Stimulated activated CD8-positive, alpha-beta memory T cell treated with anti-CD3 and anti-CD28 coated beads, Interleukin-2, amount 100 ng/mL, for 48 hours (primary cell): ENCODE measurements at regions not wholly inside any gene's neighbourhood (a gene's known extent, or its start where the extent isn't known, plus 50 kb on each side); places are given as distances from the start of the nearest gene placed in this dataset.
"Not testable (repeated sequence)": the region's sequence is repeated elsewhere in the genome, so short reads cannot be mapped to it uniquely, and the experiment has no call there.

Source experiments
- DNase-seq, 2 donors: peaks; one replicate each; pipeline ENCODE4 v3.0.0-alpha.2; 2020; ENCODE audit warnings: low read depth in 2 of 2

DNA sequence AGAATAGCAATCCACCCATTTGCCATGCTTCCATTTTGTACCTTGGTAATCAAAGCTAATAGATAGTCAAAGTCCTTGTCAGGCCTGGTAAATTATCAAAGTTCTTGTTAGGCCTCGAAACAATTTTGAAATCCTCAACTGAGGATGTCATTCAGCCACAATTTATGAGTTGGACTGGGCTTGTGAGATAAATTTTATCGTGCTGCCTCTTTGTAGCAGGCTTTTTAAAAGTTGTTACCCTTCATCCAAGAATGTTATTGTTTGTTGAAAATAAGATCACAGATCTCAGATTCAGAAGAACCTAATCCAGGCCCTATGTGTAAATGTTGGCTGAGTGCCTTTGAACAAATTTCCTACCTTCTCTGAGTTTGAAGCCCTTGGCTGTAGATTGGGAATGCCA, 143.3 kb upstream of the PROK2 start:
- no peak for DNase-seq

DNA sequence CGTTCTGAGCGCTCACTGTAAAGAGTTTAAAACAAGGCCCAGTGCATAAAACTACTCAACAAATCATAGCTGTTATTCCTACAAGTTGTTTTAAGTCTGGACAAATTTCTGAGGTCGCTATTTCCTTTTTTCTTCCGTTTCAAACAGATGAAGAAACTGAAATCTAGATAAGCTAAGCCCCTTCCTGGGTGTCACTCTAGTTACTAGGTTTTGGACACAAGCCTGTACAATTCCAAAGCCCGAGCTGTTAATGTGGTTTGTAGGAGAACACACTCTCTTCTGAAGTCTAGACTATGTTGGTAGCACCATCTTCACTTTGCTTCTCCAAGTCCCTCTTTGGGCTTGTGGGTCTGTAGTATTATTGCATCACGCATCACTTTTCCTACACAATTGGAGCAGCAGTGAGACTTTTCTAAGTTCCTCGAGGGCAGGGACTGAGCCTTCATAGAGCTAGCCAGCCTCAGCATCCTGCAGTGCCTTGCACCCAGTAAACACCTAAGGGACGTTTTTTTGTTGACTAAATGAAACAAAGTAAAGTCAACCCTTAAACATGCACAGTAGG, 142.6 kb upstream of the PROK2 start:
- no peak for DNase-seq

DNA sequence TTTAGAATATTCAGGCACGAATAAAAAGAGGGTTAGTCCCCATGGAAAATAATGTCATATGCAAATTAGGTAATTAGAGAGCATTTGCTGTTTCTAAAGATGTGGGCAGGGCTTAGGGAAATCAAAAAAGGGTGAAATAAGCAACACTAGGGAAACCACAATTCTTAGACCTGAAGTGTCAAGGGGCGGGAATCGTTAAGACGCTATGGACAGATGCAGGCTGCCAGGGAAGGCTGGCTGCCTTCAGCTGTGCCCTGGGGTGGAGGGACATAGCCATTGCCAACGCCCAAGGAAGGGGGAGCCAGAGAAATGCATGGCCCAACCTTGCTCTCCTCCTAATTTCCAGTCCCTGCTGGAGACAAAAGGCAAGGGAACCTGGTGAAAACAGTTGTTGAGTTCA, 141.7 kb upstream of the PROK2 start:
- DNase-seq = no peak

DNA sequence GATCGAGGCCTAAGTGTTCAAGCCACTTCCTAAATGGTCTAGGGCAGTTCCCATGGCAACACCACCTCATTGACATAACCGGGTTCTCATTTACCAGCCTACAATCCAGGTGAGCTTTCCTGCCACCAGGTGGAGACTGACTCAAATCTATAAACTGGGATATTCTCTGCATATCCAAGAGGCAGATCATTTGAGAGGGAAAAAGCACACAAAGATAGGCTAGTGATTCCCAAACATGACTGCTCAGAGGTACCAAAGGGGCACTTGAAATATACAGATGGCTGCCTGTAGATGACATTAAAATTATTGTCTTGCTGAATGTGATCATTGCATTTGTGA, 141.3 kb upstream of the PROK2 start:
- DNase-seq = no peak

DNA sequence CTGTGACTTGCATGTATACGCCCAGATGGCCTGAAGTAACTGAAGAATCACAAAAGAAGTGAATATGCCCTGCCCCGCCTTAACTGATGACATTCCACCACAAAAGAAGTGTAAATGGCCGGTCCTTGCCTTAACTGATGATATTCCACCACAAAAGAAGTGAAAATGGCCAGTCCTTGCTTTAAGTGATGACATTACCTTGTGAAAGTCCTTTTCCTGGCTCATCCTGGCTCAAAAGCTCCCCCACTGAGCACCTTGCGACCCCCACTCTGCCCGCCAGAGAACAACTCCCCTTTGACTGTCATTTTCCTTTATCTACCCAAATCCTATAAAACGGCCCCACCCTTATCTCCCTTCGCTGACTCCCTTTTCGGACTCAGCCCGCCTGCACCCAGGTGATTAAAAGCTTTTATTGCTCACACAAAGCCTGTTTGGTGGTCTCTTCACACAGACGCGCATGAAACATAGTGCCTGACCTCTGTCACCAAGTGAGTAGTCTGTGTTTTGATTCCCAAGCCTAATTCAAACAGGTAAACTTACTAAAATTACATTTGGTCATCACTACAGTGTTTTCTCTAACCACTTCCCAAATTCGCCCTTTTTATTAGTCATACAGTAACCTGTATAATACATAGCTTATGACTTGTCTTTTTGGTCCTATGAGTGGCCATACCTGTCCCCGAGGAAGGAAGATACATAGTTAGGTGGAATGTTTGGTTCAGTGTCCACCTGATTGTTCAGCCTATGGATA, 140.7 kb upstream of the PROK2 start:
- not testable (repeated sequence) for DNase-seq

DNA sequence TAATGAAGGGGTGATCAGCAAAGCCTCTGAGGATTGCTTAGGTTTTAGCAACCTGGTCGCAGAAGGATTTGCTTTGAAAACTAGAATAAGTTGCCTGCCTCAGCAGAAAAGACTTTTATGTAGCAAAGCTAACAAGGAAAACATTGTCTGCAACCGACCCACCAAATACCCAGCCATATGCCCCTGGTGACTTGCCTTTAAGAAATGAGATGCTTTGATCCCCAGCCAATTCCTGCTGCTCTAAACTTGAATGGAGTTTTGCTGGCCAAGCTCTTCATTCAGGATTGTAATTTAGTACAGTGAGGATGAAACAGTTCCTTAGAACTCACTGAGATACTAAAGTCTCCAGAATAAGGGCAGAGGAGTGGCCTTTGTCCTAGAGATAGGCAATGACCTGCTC, 139.8 kb upstream of the PROK2 start:
- DNase-seq = no peak

DNA sequence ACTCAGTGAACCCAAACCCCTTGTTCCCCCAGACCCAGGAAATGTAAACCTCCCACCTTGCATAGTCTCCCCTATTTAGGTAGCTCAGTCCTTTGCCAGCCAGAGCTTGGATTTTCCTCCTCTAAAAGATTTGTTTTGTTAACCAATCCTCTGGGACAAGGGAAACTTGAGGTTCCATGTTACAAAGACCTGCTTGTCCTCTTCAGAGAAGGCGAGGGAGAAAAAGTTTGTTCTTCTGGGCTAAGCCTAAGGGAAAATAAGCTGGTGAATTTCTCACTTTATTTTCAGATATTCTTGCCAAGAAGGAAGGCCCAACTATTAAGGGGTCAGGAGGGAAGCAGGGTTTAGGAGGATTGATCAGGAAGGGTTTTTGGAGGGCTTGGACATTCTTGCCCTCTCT, 136.1 kb upstream of the PROK2 start:
- DNase-seq = no peak

DNA sequence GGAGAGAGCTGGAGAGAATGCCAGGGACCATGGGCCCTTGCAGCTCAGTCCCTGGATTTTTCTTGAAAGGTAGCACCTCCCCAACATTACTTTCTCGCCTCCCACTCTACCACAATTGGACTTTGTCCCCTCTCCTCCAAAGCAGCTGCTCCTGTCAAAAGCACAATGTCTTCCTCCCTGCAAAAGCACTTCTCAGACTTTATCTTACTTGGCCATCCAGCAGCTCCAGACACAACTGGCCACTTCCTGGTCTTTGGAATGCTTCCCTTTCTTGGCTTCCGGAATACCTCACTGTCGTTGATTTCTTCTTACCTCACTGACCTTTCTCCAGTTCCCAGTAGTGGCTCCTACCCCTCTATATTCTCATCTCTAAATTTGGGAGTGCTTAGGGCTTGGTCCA, 134.6 kb upstream of the PROK2 start:
- no peak for DNase-seq

DNA sequence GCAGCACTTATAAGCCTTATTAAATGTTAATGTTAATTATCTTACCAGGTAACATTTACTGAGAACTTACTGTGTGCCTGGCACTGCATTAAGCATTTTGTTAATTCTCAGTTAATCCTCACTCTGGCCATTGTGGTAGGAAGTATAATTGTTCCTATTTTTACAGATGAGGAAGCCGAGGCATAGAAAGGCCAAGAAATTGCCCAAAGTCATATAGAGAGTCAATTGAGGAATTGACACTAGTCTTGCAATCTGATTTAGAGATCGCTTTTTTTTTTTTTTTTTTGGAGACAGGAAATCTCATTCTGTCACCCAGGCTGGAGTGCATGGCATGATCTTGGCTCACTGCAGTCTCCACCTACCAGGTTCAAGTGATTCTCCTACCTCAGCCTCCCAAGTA, 132.6 kb upstream of the PROK2 start:
- DNase-seq = no peak

DNA sequence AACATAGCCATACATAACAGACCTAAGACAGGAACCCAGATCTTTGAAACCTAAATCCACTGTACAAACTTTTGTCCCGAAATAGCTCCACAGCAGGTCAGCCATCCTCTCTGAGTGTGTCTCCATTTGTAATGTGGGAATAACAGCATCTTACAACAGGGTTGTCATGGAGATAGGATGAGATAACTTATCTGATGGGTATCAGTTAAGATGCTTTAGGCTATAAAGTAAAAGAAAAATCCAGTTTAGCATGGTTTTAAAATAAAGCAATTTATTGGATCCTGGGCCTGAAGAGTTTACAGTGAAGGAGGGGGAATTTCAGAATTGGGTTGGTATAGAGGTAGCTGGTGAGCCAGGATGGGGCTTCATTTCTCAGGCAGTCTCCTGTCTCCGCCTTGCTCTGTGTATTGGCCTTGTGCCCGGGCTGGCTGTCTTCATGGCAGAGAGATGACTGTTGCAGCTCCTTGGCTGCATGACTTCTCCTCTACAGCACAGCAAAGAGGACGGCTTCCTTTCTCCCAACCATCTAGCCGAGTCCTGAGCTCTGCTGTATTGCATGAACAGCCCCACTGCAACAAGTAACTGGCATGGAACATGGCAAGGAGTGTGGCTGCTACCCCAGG, 131.9 kb upstream of the PROK2 start:
- DNase-seq = no peak

DNA sequence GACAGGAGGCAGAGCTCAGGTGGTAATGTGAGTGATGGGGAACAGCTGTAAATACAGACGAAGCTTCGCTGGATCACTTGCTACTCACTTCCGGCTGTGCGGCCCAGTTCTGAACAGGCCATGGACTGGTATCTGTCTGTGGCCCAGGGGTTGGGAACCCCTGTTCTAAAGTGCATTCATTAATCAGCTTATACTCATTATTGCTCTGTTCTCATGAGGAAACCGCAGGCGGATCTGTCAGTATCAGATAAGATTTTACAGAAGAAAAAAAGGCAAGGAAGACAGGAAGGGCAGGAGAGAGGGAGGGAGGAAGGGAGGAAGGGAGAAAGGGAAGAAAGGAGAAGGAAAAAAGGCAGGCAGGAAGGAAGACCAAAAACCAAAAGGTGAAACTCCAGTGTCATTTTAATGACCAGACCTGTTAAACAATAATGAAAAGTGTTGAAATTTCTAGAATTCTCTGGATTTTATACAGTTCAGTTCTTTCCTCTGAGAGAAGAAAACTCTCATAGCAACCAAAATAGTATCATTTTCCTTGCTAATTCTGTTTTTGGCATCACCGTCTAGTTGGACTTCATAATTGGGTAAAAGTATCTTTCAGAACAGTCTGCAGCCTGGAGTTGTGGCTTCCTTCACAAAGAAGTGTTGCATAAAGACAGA, 128.0 kb upstream of the PROK2 start:
- no peak for DNase-seq

DNA sequence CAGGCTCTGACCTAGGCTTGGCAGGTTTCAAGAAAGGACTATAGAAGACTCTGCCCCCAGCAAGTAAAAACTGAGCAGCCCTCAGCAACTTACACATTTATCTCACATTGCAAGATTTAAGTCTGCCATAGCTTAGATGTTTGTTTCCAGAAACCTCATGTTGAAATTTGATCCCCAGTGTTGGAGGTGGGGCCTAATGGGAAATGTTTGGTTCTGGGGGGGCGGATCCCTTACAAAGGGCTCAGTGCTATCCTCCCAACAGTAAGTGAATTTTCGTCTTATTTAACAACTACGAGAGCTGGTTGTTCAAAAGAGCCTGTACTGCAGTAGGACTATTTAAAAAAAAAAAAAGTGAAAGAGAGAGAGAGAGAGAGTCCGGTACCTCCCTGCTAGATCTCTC, 125.2 kb upstream of the PROK2 start:
- no peak for DNase-seq

DNA sequence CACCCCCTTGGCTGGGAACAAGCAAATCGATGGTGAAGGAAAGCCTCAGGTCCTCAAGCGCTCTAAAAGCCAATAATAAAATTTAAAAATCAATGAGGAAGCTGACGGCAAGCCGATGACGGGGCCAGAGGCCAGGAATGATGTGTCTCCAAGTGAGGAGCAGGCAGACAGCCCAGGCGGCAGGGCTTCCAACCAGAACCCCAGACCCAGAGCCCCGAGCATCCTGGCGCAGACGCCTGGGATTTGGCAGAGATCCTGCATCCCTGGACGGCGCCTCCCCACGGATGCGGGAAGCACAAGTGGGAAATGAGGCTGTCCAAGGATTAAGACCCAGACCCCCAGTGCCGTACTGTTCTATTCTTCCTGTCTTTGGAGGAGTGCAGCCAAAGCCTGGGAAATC, 123.0 kb upstream of the PROK2 start:
- no peak for DNase-seq

DNA sequence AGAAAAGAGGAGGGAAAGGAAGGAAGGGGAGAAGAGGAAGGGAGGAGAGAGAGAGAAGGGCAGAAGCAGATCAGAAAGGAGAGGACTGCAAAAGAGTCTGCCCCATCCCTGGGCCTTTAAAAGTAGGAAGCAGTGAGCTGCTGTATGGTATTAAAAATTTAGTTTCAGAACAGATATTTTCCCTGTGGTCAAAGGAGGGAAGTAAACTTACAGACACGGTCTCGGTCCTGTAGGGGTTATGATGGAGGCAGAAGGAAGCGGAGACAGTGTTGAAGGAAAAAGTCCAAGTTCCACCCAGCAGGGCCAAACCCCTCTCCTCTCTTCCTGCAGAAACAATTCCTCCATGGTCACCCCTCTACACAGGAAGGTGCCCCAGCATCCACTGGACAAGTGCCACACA, 122.0 kb upstream of the PROK2 start:
- no peak for DNase-seq

DNA sequence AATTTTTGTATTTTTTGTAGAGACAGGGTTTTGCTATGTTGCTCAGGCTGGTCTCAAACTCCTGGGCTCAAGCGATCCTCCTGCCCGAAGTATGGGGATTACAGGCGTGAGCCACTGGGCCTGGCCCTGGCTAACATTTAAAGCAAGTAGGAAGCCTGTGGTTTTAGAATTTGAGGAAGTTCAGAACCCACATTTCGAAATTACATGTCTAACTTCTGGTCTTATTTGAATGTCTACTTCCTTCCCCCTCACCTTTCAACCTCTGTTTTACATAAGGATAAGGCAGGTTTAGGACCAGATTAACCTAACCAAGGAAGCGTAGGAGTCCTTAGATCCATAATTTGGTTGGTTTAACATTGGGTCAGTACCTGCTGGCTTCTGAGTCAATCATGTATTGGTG, 120.5 kb upstream of the PROK2 start:
- DNase-seq = no peak

DNA sequence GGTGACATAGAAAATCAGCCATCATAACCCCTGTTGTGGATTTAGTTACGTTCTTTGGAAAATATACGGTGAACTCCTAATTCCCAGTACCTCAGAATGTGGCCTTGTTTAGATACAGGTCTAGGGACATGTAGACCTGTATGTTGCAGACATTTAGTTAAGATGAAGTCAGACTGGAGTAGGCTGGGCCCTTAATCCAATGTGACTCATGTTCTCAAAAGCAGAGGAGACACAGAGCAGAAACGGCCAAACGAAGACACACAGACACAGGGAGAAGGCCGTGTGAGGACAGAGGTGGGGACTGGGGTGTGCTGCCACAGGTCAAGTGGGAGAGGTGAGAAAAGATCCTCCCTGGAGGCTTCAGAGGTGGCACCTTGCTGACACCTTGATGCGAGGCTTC, 119.0 kb upstream of the PROK2 start:
- DNase-seq = no peak

DNA sequence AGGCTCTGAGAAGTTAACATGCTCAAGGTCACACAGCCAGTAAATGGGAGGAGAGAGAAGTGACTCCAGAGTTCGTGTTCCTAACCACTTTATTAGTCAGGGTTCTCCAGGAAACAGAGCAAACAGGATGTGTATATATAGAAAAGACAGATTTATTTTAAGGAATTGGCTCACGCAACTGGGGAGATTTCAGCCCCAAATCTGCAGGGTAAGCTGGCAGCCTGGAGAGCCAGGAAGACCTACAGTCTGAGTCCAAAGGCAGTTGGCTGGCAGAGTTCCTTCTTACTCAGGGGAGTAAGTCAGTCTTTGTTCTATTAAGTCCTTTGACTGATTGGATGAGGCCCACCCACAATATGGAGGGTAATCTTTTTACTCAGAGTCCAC, 118.2 kb upstream of the PROK2 start:
- DNase-seq = no peak

DNA sequence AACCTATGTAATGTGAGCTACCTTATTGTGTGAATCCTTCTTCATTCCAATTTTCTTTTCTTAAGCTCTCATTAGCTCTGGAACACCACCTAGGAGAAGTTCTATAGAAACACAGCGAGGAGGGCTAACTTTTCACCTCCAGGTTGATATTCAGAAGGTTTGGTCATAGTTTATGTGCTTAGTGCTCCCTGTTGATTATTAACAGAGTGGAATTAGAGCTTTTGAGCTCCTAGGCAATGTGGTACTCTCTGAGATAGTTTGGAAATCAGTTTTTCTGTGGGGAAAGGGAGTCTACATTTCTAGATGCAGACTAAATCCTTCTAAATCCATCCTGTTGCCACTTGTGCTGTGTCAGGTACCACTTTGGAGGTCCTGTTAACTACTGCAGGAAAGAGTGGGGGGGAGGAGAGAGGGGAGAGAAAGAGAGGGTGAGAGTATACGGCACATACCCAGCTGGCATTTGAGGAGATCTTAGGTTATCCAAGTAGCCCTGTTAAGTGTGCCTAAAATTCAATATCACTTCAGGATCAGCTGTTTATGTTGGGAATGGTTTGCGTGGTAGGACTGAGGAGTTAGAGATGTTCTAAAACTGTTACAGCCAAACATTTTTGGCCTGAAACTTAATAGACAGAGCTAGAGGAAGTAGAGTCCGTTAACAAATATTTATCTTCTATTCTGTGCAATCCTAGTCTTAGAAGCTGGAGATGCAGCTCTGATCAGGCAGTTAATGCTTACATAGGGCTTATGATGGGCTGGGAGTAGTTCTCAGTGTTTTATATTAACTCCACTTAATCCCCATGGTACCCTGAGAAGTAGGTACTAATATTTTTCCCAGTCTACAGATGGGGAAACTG, 117.5 kb upstream of the PROK2 start:
- no peak for DNase-seq

DNA sequence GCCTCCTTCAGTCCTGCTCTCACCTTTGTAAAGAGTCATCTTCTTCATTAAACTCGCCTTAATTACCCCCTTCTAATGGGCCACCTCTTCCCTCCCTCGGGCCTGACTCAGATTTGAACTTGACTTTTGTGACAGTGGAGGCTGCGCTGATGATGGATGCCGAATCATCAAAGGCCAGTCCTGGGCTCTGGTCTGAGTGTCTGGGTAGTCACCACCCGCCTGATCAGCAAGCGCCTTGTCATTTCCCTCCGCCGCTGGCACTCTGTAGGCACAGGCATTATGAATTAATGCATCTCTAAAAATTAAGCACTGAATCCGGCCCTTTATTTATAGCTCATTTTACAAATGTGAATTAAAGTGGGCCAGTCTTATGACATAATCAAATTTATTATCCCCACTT, 116.7 kb upstream of the PROK2 start:
- no peak for DNase-seq

DNA sequence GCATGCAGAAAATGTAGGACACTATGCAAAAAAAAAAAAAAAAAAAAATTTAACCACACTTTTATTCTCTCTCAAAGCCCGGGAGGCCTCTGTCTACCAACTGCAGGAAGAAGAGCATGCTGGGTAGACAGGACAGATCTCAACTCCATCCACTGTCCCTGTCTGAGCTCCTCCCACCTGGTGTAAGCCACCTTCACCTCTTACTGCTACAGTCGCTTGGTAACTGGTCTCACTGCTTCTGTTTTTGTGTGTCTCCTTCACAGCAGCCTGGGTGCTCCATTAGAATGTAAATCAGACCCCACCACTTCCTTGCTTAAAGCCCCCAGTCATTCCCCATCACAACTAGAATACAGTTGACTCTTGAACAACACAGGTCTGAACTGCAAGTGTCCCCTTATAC, 115.1 kb upstream of the PROK2 start:
- DNase-seq = no peak

DNA sequence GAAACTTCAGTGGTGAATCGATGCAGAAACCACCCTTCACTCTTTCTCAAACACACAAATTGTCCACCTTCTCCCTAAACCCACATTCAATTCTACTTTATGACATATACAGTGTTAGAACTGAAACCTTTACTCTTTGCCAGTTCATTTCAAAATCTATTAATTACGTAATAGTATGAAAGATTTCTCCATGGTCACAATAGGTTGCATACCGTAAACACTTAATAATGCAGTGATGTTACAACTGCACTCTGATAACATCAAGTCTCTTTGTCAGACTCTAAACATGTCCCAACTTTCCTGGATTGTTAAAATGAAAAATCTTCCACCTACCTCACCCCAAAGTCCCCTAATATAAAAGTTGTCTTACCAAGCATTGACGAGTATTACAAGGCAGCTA, 111.8 kb upstream of the PROK2 start:
- no peak for DNase-seq
